Stimulated activated CD8-positive, alpha-beta memory T cell treated with anti-CD3 and anti-CD28 coated beads, Interleukin-12 subunit alpha, Interleukin-12 subunit beta, amount 100 ng/mL, for 1 hour (primary cell): ENCODE measurements at regions not wholly inside any gene's neighbourhood (a gene's known extent, or its start where the extent isn't known, plus 50 kb on each side); places are given as distances from the start of the nearest gene placed in this dataset.

ENCODE experiments used
- DNase-seq: peaks from one replicate; pipeline ENCODE4 v3.0.0-alpha.2; 2020; ENCODE audit warnings: low read depth

DNA sequence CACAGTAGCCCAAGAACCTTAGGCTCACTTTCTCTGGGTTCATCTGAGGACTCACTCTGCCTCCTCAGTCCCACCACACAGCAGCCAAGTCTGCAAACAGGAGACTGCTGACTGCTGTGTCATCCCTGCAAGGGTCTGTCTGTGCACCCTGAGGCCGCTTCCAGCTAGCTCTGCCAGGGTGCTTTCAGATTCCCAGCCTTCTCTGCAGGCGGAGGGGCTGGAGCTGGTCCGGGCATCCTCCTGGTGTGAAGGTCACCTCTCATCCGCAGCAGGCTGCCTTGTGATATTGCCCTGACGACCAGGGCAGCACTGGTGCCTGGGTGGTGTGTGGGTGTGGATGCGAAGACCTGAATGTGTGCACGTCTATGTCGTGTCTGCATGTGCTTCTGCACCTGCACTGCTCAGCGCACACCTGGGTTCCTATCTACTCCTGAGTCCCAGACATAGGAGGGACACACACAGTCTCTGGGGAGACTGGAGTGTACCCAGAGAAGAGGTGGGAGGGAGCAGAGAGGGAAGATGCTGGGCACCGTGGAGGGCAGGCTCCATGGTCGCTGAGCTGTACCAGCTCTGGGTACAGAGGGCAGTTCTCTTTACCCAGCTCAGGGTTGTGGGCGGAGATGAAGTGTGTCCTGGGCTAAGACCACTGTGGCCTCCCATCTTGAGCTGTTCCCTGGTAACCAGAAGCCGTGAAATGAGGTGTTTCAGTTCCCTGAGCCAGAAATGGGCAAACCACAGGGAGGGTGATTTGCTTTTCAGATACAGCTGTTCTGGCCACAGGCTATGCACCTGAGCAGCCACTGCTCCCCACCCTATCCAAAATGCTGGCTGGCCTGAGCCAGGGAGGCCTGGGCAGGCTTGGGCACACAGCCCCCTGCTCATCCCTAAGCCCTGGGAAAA is 160.9 kb upstream of the CSF3R start:
- no peak for DNase-seq

GRCh38 chr1:36642802-36643201 is 160.1 kb upstream of the CSF3R start:
- no peak for DNase-seq

GRCh38 chr1:36641776-36642175 is 159.1 kb upstream of the CSF3R start:
- no peak for DNase-seq

DNA sequence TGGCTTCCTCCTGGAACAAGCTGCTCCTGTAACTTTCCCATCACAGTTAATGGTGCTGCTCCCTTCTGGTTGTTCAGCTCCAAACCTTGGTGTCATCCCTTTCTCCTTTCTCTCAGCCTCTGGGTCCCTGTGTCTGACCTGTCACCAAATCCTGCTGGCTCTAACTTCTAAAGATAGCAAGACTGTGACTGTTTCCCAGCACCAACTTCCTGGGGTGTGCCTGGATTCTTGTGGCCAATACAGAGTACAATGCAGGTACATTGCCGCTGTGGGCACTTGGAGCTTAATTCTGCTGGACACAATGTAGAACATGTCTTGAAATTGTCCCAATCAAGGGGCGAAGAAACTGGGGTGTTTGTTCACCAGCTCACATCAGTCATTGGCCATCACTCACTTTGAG is 156.7 kb upstream of the CSF3R start:
- no peak for DNase-seq

- DNase-seq, result no peak
Measured at GRCh38 chr1:36638268-36638667, 155.6 kb upstream of the CSF3R start.

DNA sequence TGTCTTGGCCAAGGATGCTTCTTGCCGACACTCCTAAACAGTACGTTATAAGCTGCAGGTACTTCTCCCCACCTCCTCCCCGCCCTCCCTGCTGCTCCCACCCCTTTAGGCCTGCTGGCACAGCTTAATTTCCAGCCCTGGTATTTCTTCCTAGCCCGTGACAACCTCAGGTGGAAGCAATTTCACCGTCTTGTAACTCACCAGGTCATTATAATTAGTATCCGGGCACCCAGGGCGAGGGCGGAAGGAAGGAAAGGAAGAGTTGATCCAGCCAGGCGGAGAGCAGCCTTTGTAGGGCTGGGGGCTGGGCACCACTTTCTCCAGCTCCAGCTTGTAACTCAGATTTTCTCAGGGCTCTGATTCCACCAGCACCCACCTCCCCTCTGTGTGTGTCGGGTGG is 153.5 kb upstream of the CSF3R start:
- no peak for DNase-seq

GRCh38 chr1:36635284-36635683 is 152.6 kb upstream of the CSF3R start:
- DNase-seq, result no peak

DNA sequence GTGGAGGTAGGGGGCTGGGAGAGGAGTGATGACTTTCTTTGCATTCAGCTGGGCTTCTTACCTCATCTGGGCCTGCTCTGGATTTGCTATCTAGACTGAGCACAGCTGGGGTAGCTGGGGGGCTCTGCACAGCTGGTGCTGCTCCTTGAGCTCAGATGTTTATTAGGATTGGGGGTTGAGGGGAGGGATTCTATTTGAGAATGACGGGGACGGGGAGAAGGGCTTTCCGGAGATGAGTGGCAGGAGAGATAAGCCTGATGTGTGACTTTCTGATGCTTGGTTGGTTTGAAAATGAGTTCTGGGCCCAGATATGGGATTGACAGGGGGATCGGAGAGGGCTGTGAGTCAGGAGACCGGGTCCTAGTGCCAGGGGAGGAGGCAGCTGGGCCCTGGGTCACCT is 146.1 kb upstream of the CSF3R start:
- DNase-seq, result no peak

GRCh38 chr1:36626435-36626834 is 143.7 kb upstream of the CSF3R start:
- no peak for DNase-seq

DNA sequence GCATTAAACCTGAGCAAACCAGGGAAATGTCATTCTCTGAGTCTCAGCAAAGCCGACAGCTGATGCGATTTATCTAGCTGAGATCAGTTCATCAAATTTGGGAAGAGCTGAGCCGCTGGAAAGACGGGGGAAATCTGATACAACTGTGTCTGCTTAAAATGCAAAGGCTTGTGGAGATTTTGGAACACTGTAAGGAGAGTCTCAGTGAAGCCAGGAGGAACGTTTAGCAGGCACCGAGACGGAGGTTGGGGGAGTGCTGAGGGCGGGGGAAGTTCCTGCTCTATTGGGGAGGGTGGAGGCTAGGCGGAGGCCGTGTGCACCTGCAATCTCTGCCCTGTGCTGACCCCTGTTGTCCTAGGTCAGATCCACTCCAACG is 143.2 kb upstream of the CSF3R start:
- no peak for DNase-seq

GRCh38 chr1:36625253-36625934 is 142.7 kb upstream of the CSF3R start:
- DNase-seq, result no peak

DNA sequence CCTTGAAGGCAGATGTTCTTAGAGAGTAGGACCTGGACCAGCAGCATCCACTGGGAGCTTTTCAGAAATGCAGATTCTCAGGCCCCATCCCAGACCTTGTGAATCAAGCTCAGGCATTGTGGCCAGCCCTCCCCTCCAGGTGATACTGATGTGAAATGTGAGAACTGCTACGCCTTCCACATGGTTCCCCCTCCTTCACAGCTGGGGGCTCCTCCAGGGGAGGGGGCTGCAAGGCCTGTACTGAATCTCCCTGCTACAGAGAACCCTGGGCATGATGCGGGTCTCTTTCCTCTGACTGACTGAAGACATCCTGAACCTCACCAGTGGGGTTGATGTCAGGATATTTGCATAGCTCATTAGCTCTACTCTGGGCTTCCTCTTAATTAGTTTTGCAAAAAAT is 141.8 kb upstream of the CSF3R start:
- DNase-seq, result no peak

DNA sequence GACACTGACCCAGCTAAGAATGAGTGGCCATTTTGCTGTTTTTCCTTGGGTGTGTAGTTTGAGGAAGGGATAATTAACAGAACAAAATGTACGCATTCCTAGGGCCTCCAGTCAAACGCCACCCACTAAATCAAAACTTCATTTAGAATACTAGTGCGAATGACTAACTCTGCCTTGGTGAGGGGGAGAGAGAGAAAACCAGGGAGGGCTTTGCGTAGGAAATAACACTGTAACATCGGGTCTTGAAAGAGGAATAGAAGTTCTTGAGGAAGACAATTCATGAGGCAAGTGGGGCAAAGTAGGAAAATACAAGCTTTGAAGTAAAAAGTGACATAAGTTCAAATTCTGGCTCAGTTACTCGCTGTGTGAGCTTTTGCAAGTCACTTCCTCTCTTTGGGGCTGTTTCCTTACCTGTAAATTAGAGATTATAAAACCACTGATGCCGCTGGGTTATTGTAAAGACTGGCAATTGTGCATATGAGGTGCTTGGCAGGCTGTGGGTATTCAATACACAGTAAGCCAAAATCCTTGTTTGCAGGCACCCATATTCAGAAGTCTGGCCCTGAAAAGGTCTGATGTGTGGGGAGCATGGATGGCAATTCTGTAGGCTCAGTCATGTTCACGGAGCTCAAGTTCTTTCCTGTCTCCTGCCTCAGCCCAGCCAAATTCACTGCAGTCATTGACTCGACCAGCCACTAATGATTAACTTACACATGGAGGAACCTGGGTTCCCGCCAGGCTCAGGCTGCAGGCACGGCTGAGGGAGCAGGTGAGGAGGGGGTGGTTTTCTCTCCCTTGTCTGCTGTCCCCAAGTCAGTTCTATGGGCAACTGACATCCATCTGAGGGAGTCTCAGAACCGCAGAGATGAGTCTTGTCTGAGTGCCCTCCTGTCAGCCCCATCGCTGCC is 140.3 kb upstream of the CSF3R start:
- no peak for DNase-seq

- DNase-seq, result no peak
Measured at GRCh38 chr1:36621531-36621930, 138.8 kb upstream of the CSF3R start.

GRCh38 chr1:36620142-36620541 is 137.4 kb upstream of the CSF3R start:
- DNase-seq, result no peak

DNA sequence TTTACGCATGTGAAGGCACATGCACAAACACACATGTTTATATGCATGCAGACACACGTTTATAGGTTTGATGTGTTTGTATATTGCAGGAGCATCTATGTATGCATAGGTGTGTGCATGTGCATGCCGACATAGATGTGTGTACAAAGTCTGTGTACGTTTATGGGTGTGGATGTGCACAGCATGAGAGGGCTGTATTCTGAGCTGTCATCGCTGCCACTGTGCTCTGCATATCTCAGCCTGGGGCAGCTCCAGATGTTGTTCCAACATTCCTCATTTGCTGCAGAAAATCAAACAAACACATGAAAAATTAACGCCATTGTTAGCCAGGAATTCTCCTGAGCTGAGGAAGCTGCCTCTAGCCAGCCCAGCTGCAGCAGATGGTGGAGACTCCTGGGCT is 132.3 kb upstream of the CSF3R start:
- DNase-seq, result no peak

- DNase-seq, result no peak
Measured at GRCh38 chr1:36614571-36614970, 131.9 kb upstream of the CSF3R start.

GRCh38 chr1:36613721-36614120 is 131.0 kb upstream of the CSF3R start:
- DNase-seq, result no peak

- no peak for DNase-seq
Measured at GRCh38 chr1:36612881-36613280, 130.2 kb upstream of the CSF3R start.

- DNase-seq, result no peak
Measured at GRCh38 chr1:36612121-36612520, 129.4 kb upstream of the CSF3R start.

DNA sequence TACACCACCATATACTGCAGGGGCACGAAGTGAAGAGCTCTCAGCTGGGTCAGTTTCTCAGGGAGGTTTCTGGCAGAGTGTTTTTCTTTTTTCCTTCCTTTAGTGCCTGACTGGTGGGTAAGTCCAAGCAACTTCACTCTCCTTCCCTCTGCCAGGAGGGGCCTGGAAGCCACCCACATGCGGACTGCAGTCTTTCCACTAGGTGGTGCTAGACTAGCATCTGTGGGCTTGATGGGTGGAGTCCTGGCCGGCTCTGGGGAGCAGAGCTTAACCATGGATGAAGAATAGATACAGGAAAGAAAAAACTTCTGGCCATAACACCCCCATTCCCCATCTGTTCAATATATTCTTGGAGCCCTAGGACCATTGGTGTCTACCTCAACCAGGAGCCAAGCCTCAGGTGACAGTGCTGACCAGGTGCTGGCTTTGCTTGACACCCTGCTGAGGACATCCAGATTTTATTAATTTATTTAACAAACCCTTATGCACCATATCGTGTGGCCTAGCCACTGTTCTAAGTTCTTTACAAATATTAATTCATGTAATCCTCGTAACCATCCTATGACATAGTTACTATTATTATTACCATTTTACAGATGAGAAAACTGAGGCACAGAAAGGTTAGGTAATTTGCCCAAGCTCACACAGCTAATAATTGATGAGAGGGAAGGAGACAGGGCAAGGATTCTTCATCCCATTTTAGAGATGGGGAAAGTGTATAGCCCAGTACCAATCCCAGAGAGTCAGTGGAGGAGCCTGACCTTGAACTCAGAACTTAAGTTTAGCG is 126.7 kb upstream of the CSF3R start:
- DNase-seq, result no peak

DNA sequence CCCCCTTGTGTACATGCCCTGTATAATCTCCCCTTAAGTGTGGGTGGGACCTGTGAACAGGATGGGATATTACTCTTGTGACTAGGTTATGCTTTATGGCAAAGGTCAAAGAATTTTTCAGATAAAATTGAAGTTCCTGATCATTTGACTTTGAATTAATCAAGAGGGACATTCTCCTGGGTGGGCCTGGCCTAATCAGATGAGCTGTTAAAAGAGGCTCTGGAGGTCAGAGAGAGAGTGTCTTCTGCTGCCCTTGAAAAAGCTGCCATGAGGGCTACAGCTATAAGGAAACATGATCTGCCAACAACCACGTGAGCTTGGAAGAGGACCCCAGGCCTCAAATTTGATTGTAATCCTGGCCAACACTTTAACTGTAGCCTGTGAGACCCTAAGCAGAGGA is 125.6 kb upstream of the CSF3R start:
- no peak for DNase-seq
